ENCODE measurements at regions not wholly inside any gene's neighbourhood (a gene's known extent, or its start where the extent isn't known, plus 50 kb on each side); places are given as distances from the start of the nearest gene placed in this dataset.

- no peak overlapping the region for H3K27ac ChIP-seq (ENCODE audit: low read length)
- no peak for DNase-seq
- H3K4me2 ChIP-seq (ENCODE audit: low read depth, low read length), result no peak overlapping the region
- H3K4me3 ChIP-seq (ENCODE audit: low read length), result no peak overlapping the region
- TF ChIP-seq EZH2 (optimal IDR thresholded peaks at IDR 0.05; ENCODE audit: low read depth, low read length) (no peak), EZH2phosphoT487 (IDR thresholded peaks at IDR 0.05; ENCODE audit: low read length) (no peak)
- TF ChIP-seq, protein P1, sequence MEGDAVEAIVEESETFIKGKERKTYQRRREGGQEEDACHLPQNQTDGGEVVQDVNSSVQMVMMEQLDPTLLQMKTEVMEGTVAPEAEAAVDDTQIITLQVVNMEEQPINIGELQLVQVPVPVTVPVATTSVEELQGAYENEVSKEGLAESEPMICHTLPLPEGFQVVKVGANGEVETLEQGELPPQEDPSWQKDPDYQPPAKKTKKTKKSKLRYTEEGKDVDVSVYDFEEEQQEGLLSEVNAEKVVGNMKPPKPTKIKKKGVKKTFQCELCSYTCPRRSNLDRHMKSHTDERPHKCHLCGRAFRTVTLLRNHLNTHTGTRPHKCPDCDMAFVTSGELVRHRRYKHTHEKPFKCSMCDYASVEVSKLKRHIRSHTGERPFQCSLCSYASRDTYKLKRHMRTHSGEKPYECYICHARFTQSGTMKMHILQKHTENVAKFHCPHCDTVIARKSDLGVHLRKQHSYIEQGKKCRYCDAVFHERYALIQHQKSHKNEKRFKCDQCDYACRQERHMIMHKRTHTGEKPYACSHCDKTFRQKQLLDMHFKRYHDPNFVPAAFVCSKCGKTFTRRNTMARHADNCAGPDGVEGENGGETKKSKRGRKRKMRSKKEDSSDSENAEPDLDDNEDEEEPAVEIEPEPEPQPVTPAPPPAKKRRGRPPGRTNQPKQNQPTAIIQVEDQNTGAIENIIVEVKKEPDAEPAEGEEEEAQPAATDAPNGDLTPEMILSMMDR (IDR thresholded peaks at IDR 0.05; ENCODE audit: low read length), result no peak
- H3K79me2 ChIP-seq (ENCODE audit: low read length), result no peaks in the 10 kb centered on the region
- no peaks in the 10 kb centered on the region for H3K27me3 ChIP-seq (replicated peaks; ENCODE audit: insufficient read depth, low read length)
- no peaks in the 10 kb centered on the region for H3K9me2 ChIP-seq (replicated peaks; ENCODE audit: insufficient read depth, low read length)
- H3K4me1 ChIP-seq (ENCODE audit: low read length), result no peaks in the 10 kb centered on the region
- no peaks in the 10 kb centered on the region for H4K20me1 ChIP-seq (ENCODE audit: insufficient read depth, low read length)
- no peaks in the 10 kb centered on the region for H3K36me3 ChIP-seq (replicated peaks; ENCODE audit: insufficient read depth, low read length)
- no peak overlapping the region for H3K9ac ChIP-seq (ENCODE audit: low read length)
- no peak overlapping the region for H2AFZ ChIP-seq (ENCODE audit: low read length)
- H3K9me3 ChIP-seq (replicated peaks; ENCODE audit: insufficient read depth, low read length), result no peaks in the 10 kb centered on the region
- no peaks in the 10 kb centered on the region for H3F3A ChIP-seq (ENCODE audit: insufficient read depth, low read length)
Observed at GRCh38 chr1:185435696-185436379, 118.8 kb upstream of the IVNS1ABP start.

GRCh38 chr1:185434721-185435120, 117.7 kb upstream of the IVNS1ABP start:
- no peaks in the 10 kb centered on the region for H3K27me3 ChIP-seq (replicated peaks; ENCODE audit: insufficient read depth, low read length)
- no peaks in the 10 kb centered on the region for H3K79me2 ChIP-seq (ENCODE audit: low read length)
- H3K4me3 ChIP-seq (ENCODE audit: low read length), result no peak overlapping the region
- no peak for DNase-seq
- no peaks in the 10 kb centered on the region for H3F3A ChIP-seq (ENCODE audit: insufficient read depth, low read length)
- H3K4me1 ChIP-seq (ENCODE audit: low read length), result no peaks in the 10 kb centered on the region
- no peak overlapping the region for H3K27ac ChIP-seq (ENCODE audit: low read length)
- no peak for TF ChIP-seq EZH2phosphoT487 (IDR thresholded peaks at IDR 0.05; ENCODE audit: low read length)
- TF ChIP-seq, protein P1 (IDR thresholded peaks at IDR 0.05; ENCODE audit: low read length), result no peak
- TF ChIP-seq EZH2 (optimal IDR thresholded peaks at IDR 0.05; ENCODE audit: low read depth, low read length), result no peak
- no peak overlapping the region for H2AFZ ChIP-seq (ENCODE audit: low read length)
- H3K9me2 ChIP-seq (replicated peaks; ENCODE audit: insufficient read depth, low read length), result no peaks in the 10 kb centered on the region
- H4K20me1 ChIP-seq (ENCODE audit: insufficient read depth, low read length), result no peaks in the 10 kb centered on the region
- H3K4me2 ChIP-seq (ENCODE audit: low read depth, low read length), result no peak overlapping the region
- H3K9ac ChIP-seq (ENCODE audit: low read length), result no peak overlapping the region
- no peaks in the 10 kb centered on the region for H3K9me3 ChIP-seq (replicated peaks; ENCODE audit: insufficient read depth, low read length)
- H3K36me3 ChIP-seq (replicated peaks; ENCODE audit: insufficient read depth, low read length), result no peaks in the 10 kb centered on the region

DNA sequence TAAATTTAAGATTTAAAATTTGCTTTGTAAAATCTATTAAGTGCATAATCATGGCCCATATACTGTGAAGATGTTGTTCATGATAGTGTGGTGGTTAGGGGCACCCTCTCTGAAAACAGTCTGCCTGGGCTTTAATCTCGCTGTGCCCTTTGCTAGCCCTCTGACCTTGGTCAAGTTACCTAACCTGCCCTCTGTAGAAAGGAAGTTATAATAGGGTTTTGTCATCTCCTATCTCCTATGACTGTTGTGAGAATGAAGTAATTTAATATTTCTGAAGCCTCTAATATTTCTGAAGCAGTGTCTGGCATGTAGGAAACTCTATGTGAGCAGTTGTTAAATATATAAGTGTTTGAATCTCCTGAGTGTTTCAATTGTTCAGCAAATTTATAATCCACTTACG, 116.6 kb upstream of the IVNS1ABP start:
- H3K4me1 ChIP-seq (ENCODE audit: low read length), result no peaks in the 10 kb centered on the region
- H3K27me3 ChIP-seq (replicated peaks; ENCODE audit: insufficient read depth, low read length), result no peaks in the 10 kb centered on the region
- H3K79me2 ChIP-seq (ENCODE audit: low read length), result no peaks in the 10 kb centered on the region
- H4K20me1 ChIP-seq (ENCODE audit: insufficient read depth, low read length), result no peaks in the 10 kb centered on the region
- H3K36me3 ChIP-seq (replicated peaks; ENCODE audit: insufficient read depth, low read length), result no peaks in the 10 kb centered on the region
- no peaks in the 10 kb centered on the region for H3F3A ChIP-seq (ENCODE audit: insufficient read depth, low read length)
- no peaks in the 10 kb centered on the region for H3K9me2 ChIP-seq (replicated peaks; ENCODE audit: insufficient read depth, low read length)
- no peak overlapping the region for H3K4me3 ChIP-seq (ENCODE audit: low read length)
- no peaks in the 10 kb centered on the region for H3K9me3 ChIP-seq (replicated peaks; ENCODE audit: insufficient read depth, low read length)
- H3K4me2 ChIP-seq (ENCODE audit: low read depth, low read length), result no peak overlapping the region
- H2AFZ ChIP-seq (ENCODE audit: low read length), result no peak overlapping the region
- H3K9ac ChIP-seq (ENCODE audit: low read length), result no peak overlapping the region
- H3K27ac ChIP-seq (ENCODE audit: low read length), result no peak overlapping the region
- no peak for TF ChIP-seq EZH2phosphoT487 (IDR thresholded peaks at IDR 0.05; ENCODE audit: low read length)
- DNase-seq, result no peak

DNA sequence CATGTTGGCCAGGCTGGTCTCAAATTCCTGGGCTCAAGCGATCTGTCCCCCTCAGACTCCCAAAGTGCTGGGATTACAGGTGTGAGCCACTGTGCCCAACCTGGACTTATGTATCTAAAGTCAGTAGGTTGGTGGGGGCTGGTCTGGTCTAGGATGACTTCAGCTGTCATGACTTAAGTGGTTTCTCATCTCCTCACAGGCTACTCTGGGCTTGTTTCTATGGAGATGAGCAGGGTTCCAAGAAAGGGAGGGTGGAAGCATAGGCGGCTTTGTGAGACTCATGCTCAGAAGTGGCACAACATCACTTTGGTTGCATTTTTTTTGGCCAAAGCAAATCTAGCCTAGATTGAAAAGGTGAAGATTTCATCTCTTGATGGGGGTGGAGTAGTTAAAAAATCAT, 115.9 kb upstream of the IVNS1ABP start:
- Histone ChIP-seq H3F3A (ENCODE audit: insufficient read depth, low read length) (no peaks in the 10 kb centered on the region), H2AFZ (ENCODE audit: low read length) (no peak overlapping the region), H3K9me3 (replicated peaks; ENCODE audit: insufficient read depth, low read length) (no peaks in the 10 kb centered on the region), H4K20me1 (ENCODE audit: insufficient read depth, low read length) (no peaks in the 10 kb centered on the region), H3K9ac (ENCODE audit: low read length) (no peak overlapping the region), H3K27me3 (replicated peaks; ENCODE audit: insufficient read depth, low read length) (no peaks in the 10 kb centered on the region), H3K27ac (ENCODE audit: low read length) (no peak overlapping the region), H3K4me3 (ENCODE audit: low read length) (no peak overlapping the region), H3K79me2 (ENCODE audit: low read length) (no peaks in the 10 kb centered on the region), H3K4me2 (ENCODE audit: low read depth, low read length) (no peak overlapping the region), H3K36me3 (replicated peaks; ENCODE audit: insufficient read depth, low read length) (no peaks in the 10 kb centered on the region), H3K9me2 (replicated peaks; ENCODE audit: insufficient read depth, low read length) (no peaks in the 10 kb centered on the region), H3K4me1 (ENCODE audit: low read length) (no peaks in the 10 kb centered on the region)
- DNase-seq, result no peak
- TF ChIP-seq EZH2 (optimal IDR thresholded peaks at IDR 0.05; ENCODE audit: low read depth, low read length) (no peak), EZH2phosphoT487 (IDR thresholded peaks at IDR 0.05; ENCODE audit: low read length) (no peak)
- TF ChIP-seq, protein P1 (IDR thresholded peaks at IDR 0.05; ENCODE audit: low read length), result no peak
